ENCODE measurements at regions not wholly inside any gene's neighbourhood (a gene's known extent, or its start where the extent isn't known, plus 50 kb on each side); places are given as distances from the start of the nearest gene placed in this dataset.

DNA sequence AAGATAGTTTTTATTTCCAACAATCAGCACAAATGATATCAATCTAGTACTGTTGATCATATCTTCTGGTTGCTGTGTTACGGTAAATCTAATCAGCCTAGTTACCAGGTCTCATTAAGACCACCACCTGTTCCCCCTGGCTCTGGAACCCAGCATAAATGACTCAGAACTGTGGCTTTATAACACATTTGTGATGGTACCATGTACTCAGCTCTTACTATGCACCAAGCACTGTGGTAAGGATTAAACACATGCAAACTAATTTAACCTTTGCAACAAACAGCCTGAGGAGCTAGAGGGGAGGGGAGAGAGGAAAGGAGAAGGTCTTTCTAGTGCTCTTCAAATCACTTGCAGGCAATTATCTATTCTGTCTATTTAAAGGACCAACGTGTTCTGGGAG lies 173.9 kb upstream of the LMCD1 start:
- no peak for TF ChIP-seq TCF3 (IDR thresholded peaks at IDR 0.05; ENCODE audit: borderline replicate concordance, insufficient read depth, low read depth, low read length)
- TF ChIP-seq JUNB (IDR thresholded peaks at IDR 0.05), result no peak
- TF ChIP-seq, protein P1, sequence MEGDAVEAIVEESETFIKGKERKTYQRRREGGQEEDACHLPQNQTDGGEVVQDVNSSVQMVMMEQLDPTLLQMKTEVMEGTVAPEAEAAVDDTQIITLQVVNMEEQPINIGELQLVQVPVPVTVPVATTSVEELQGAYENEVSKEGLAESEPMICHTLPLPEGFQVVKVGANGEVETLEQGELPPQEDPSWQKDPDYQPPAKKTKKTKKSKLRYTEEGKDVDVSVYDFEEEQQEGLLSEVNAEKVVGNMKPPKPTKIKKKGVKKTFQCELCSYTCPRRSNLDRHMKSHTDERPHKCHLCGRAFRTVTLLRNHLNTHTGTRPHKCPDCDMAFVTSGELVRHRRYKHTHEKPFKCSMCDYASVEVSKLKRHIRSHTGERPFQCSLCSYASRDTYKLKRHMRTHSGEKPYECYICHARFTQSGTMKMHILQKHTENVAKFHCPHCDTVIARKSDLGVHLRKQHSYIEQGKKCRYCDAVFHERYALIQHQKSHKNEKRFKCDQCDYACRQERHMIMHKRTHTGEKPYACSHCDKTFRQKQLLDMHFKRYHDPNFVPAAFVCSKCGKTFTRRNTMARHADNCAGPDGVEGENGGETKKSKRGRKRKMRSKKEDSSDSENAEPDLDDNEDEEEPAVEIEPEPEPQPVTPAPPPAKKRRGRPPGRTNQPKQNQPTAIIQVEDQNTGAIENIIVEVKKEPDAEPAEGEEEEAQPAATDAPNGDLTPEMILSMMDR (IDR thresholded peaks at IDR 0.05 in 2 of 3, conservative IDR thresholded peaks at IDR 0.05 in 1 of 3; ENCODE audit: control insufficient read depth in 2 of 3, extremely low read depth in 1 of 3, insufficient read depth in 1 of 3, low read depth in 3 of 3, low read length in 3 of 3), result no peak
- TF ChIP-seq CHD2 (IDR thresholded peaks at IDR 0.05; ENCODE audit: borderline replicate concordance, low read depth, low read length), result no peak
- TF ChIP-seq EP300 (IDR thresholded peaks at IDR 0.05; ENCODE audit: borderline replicate concordance in 1 of 2, control insufficient read depth in 1 of 2, low read depth in 2 of 2, low read length in 2 of 2), result no peak
- no peak for TF ChIP-seq BRCA1 (IDR thresholded peaks at IDR 0.05; ENCODE audit: low read depth, low read length)
- TF ChIP-seq FOS (IDR thresholded peaks at IDR 0.05; ENCODE audit: borderline replicate concordance, extremely low read depth, insufficient read length), result no peak
- TF ChIP-seq POLR2AphosphoS5 (IDR thresholded peaks at IDR 0.05; ENCODE audit: low read length), result no peak
- TF ChIP-seq CHD1 (IDR thresholded peaks at IDR 0.05; ENCODE audit: low read depth, low read length), result no peak
